Erythroblast (primary cell): ENCODE measurements at regions not wholly inside any gene's neighbourhood (a gene's known extent, or its start where the extent isn't known, plus 50 kb on each side); places are given as distances from the start of the nearest gene placed in this dataset.
"Not testable (repeated sequence)": the region's sequence is repeated elsewhere in the genome, so short reads cannot be mapped to it uniquely, and the experiment has no call there.

Experiments used
- GATA1 ChIP-seq: IDR thresholded peaks from 2 replicates; pipeline ENCODE4 v1.6.1; 2011; ENCODE audit warnings: low read depth, mild to moderate bottlenecking, control low read depth, low read length, moderate library complexity
- POLR2A ChIP-seq: IDR thresholded peaks from 2 replicates; pipeline ENCODE4 v1.6.1; 2011; ENCODE audit warnings: mild to moderate bottlenecking, low read length

GRCh38 chr3:5508860-5509259 is 321.4 kb downstream of the EDEM1 start:
- TF ChIP-seq POLR2A, GATA1: not testable (repeated sequence)
